ENCODE measurements at regions not wholly inside any gene's neighbourhood (a gene's known extent, or its start where the extent isn't known, plus 50 kb on each side); places are given as distances from the start of the nearest gene placed in this dataset.
"Not testable (repeated sequence)": the region's sequence is repeated elsewhere in the genome, so short reads cannot be mapped to it uniquely, and the experiment has no call there.

DNA sequence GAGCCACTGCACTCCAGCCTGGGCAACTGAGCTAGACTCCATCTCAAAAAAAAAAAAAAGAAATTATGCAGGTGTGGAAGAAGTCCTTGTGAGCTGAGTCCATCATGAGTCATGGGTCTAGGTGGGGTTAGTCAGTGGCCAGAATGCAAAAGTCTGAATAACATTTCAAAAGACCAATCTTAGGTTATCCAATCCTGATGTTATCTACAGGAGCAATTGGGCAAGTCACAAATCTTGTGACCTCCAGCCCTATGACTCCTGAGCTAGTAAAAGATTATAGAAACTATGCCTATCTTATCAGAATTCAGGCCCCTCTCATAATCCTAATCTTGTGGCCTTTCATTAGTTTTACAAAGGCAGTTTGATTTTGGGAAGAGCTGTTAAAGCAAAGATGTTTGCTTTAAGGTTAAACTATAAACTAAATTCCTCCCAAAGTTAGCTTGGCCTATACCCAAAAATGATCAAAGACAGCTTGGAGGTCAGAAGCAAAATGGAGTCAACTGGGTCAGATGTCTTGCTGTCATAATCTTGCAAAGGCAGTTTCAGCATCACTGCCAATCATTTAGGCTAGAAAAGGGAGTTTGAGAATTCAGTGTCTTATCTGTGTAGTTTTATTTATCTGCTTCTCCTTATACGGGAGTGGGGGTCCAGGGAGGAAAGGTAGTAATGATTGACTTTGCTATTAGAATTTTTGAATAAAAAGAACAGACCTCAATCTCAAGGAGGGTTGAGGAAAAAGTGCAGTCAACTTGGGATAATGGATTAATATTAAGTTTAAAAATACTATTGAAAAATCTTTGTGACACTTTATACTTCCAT lies 71.2 kb upstream of the TRIM24 start:
- Histone ChIP-seq H3K9me3 (ENCODE audit: low read depth) (no peaks in the 10 kb centered on the region), H3K79me2 (ENCODE audit: insufficient read depth) (no peaks in the 10 kb centered on the region), H3F3A (ENCODE audit: insufficient read depth) (no peaks in the 10 kb centered on the region), H3K9me2 (ENCODE audit: insufficient read depth) (no peaks in the 10 kb centered on the region), H3K4me2 (ENCODE audit: unreplicated experiment) (no peak overlapping the region), H2AFZ (no peak overlapping the region), H3K27me3 (replicated peaks; ENCODE audit: insufficient read depth) (no peaks in the 10 kb centered on the region), H3K9ac (no peak overlapping the region), H4K20me1 (ENCODE audit: insufficient read depth) (no peaks in the 10 kb centered on the region), H3K4me3 (no peak overlapping the region), H3K27ac (no peak overlapping the region), H3K4me1 (ENCODE audit: insufficient read depth) (no peaks in the 10 kb centered on the region), H3K36me3 (ENCODE audit: low read depth) (no peaks in the 10 kb centered on the region)
- in situ Hi-C loops (cut with MboI): no loop called here
- DNase-seq: no peak
- WGBS, 2 experiments (ENCODE audit: low coverage in 1 of 2, low lambda C conversion rate in 2 of 2, missing lambda C conversion rate in 2 of 2): 0 to 5% methylated on average over 1 of the region's 1 CpG
- no peak for TF ChIP-seq EZH2phosphoT487 (IDR thresholded peaks at IDR 0.05; ENCODE audit: insufficient read depth, low read depth)
- no peak for TF ChIP-seq EZH2 (IDR thresholded peaks at IDR 0.05; ENCODE audit: insufficient read depth, poor library complexity, severe bottlenecking)

DNA sequence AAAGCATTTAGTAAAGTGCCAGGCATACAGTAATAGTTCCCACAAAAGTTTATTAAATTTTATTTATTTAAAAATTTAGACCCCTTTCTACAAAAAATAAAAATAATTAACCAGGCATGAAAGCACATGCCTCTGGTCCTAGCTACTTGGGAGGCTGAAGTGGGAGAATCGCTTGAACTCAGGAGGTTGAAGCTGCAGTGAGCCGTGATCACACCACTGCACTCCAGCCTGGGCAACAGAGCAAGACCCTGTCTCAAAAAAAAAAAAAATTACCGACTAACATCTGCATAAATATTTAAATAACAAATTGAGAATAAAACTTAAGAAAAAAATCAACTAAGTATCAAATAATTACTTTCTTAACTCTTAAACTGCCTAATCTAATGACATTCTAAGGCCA lies 64.3 kb upstream of the TRIM24 start:
- Histone ChIP-seq H3K4me1 (ENCODE audit: insufficient read depth) (no peaks in the 10 kb centered on the region), H4K20me1 (ENCODE audit: insufficient read depth) (no peaks in the 10 kb centered on the region), H3K36me3 (ENCODE audit: low read depth) (no peaks in the 10 kb centered on the region), H3K79me2 (ENCODE audit: insufficient read depth) (no peaks in the 10 kb centered on the region), H2AFZ (no peak overlapping the region), H3K9me3 (ENCODE audit: low read depth) (no peaks in the 10 kb centered on the region), H3K27me3 (replicated peaks; ENCODE audit: insufficient read depth) (no peaks in the 10 kb centered on the region), H3F3A (ENCODE audit: insufficient read depth) (no peaks in the 10 kb centered on the region), H3K9me2 (ENCODE audit: insufficient read depth) (no peaks in the 10 kb centered on the region), H3K9ac (no peak overlapping the region), H3K27ac (no peak overlapping the region), H3K4me3 (no peak overlapping the region), H3K4me2 (ENCODE audit: unreplicated experiment) (no peak overlapping the region)
- DNase-seq: no peak
- TF ChIP-seq EZH2 (IDR thresholded peaks at IDR 0.05; ENCODE audit: insufficient read depth, poor library complexity, severe bottlenecking) (no peak), EZH2phosphoT487 (IDR thresholded peaks at IDR 0.05; ENCODE audit: insufficient read depth, low read depth) (no peak)
- WGBS, 2 experiments (ENCODE audit: low coverage in 1 of 2, low lambda C conversion rate in 2 of 2, missing lambda C conversion rate in 2 of 2): 4 to 10% methylated on average over 3 of the region's 3 CpGs
- in situ Hi-C loops (cut with MboI): no loop called here

DNA sequence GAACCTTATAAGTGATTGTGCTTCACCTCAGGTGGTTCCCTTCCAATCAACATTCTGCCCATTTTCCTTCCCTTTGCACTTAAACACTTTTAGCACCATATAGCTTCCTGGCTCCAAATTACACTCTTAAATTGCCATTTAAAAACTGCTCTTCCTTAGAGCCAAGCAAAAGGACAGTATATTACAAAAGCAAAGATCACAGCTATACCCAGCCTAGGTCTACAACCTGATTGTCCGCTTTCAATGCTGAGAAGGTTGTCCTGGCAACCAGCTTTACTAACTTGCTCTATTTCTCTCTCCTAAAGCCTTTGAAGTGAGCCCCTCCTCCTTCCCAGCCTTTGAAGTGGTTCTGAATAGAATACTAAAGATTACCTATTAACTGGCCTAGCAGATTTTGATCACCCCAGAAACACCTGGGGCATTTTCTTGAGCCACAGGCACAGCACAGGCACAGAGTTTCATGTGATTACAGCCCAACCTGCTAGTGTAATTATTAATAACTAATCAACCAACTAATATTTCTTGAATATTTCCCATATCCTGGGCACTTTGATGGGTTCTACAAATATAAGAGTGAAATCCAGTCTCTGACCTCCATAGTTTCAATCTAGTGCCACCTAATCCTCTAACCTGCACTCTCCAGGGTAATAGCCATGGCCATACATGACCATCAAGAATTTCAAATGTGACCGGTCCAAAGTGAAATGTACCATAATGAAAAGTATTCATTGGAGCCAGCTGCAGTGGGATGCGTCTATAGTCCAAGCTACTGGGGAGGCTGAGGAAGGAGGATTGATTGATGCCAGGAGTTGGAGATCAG lies 63.6 kb upstream of the TRIM24 start:
- H3K27ac ChIP-seq: no peak overlapping the region
- in situ Hi-C loops (cut with MboI): no loop called here
- DNase-seq: no peak
- no peak overlapping the region for H2AFZ ChIP-seq
- TF ChIP-seq EZH2phosphoT487 (IDR thresholded peaks at IDR 0.05; ENCODE audit: insufficient read depth, low read depth) (no peak), EZH2 (IDR thresholded peaks at IDR 0.05; ENCODE audit: insufficient read depth, poor library complexity, severe bottlenecking) (no peak)
- H3K9me3 ChIP-seq (ENCODE audit: low read depth): no peaks in the 10 kb centered on the region
- no peaks in the 10 kb centered on the region for H3K27me3 ChIP-seq (replicated peaks; ENCODE audit: insufficient read depth)
- H3F3A ChIP-seq (ENCODE audit: insufficient read depth): no peaks in the 10 kb centered on the region
- H3K4me3 ChIP-seq: no peak overlapping the region
- no peak overlapping the region for H3K4me2 ChIP-seq (ENCODE audit: unreplicated experiment)
- no peaks in the 10 kb centered on the region for H3K36me3 ChIP-seq (ENCODE audit: low read depth)
- no peaks in the 10 kb centered on the region for H3K9me2 ChIP-seq (ENCODE audit: insufficient read depth)
- H3K9ac ChIP-seq: no peak overlapping the region
- H3K79me2 ChIP-seq (ENCODE audit: insufficient read depth): no peaks in the 10 kb centered on the region
- H3K4me1 ChIP-seq (ENCODE audit: insufficient read depth): no peaks in the 10 kb centered on the region
- H4K20me1 ChIP-seq (ENCODE audit: insufficient read depth): no peaks in the 10 kb centered on the region
- 41 to 51% methylated on average over 3 of the region's 3 CpGs for WGBS, 2 experiments (ENCODE audit: low coverage in 1 of 2, low lambda C conversion rate in 2 of 2, missing lambda C conversion rate in 2 of 2)

DNA sequence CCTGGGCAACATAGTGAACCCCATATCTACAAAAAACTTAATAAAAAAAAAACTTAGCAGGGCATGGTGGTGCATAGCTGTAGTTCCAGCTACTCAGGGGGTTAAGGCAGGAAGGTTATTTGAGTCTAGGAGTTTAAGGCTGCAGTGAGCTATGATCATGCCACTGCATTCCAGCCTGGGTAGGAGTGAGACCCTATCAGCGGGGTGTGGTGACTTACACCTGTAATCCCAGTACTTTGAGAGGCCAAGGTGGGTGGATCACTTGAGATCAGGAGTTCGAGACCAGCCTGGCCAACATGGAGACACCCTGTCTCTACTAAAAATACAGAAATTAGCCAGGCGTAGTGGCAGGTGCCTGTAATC lies 63.0 kb upstream of the TRIM24 start:
- H3K4me3 ChIP-seq; H3K27me3 ChIP-seq (replicated peaks; ENCODE audit: insufficient read depth); H3K27ac ChIP-seq; H4K20me1 ChIP-seq (ENCODE audit: insufficient read depth); in situ Hi-C loops (cut with MboI); H3K9me3 ChIP-seq (ENCODE audit: low read depth); H3F3A ChIP-seq (ENCODE audit: insufficient read depth); H3K79me2 ChIP-seq (ENCODE audit: insufficient read depth); DNase-seq; H3K9me2 ChIP-seq (ENCODE audit: insufficient read depth); H3K9ac ChIP-seq; H2AFZ ChIP-seq; H3K36me3 ChIP-seq (ENCODE audit: low read depth); H3K4me2 ChIP-seq (ENCODE audit: unreplicated experiment); H3K4me1 ChIP-seq (ENCODE audit: insufficient read depth): not testable (repeated sequence)
- WGBS, 2 experiments (ENCODE audit: low coverage in 1 of 2, low lambda C conversion rate in 2 of 2, missing lambda C conversion rate in 2 of 2): 14 to 15% methylated on average over 3 of the region's 3 CpGs
